ENCODE measurements at regions not wholly inside any gene's neighbourhood (a gene's known extent, or its start where the extent isn't known, plus 50 kb on each side); places are given as distances from the start of the nearest gene placed in this dataset.

DNA sequence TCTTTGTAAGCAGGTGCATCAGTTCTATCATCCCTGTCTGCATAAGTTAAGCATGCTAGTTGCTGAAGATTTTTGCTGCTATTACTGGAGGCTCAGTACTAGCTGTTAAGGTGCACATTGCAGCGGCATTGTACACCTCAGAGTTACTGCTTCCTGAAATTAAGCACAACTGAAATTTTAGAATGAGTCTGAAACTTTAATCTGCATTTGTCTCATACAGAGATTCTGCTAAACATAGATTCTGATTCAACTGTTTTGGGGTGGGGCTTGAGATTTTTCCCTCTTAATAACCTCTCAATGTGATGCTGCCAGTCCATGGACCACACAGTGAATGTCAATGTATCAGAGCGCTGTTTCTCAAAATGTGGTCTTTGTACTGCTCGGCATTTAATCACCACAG lies 585.7 kb upstream of the GCFC2 start:
- no peak for TF ChIP-seq CTBP1 (IDR thresholded peaks at IDR 0.05; ENCODE audit: borderline replicate concordance)
- no peak for TF ChIP-seq SP1 (IDR thresholded peaks at IDR 0.05)
- TF ChIP-seq, protein P1, sequence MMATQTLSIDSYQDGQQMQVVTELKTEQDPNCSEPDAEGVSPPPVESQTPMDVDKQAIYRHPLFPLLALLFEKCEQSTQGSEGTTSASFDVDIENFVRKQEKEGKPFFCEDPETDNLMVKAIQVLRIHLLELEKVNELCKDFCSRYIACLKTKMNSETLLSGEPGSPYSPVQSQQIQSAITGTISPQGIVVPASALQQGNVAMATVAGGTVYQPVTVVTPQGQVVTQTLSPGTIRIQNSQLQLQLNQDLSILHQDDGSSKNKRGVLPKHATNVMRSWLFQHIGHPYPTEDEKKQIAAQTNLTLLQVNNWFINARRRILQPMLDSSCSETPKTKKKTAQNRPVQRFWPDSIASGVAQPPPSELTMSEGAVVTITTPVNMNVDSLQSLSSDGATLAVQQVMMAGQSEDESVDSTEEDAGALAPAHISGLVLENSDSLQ (IDR thresholded peaks at IDR 0.05) = no peak
- TF ChIP-seq BHLHE40 (IDR thresholded peaks at IDR 0.05; ENCODE audit: borderline replicate concordance) = no peak
- TF ChIP-seq ARNT (IDR thresholded peaks at IDR 0.05) = no peak
- TF ChIP-seq LEF1 (IDR thresholded peaks at IDR 0.05; ENCODE audit: borderline replicate concordance) = no peak
- no peak for TF ChIP-seq ZNF384 (IDR thresholded peaks at IDR 0.05)
- no peak for TF ChIP-seq L3MBTL2 (conservative IDR thresholded peaks at IDR 0.05)
- no peak for TF ChIP-seq SUZ12 (IDR thresholded peaks at IDR 0.05)
